HepG2 (cell line): ENCODE measurements at regions not wholly inside any gene's neighbourhood (a gene's known extent, or its start where the extent isn't known, plus 50 kb on each side); places are given as distances from the start of the nearest gene placed in this dataset.

Experiments used
- ATAC-seq: fragments of 200-7000 bp; cut with Tn5 transposase; 3 replicates; pipeline ENCODE4 v1.9.1; 2020; ENCODE audit warnings: mild to moderate bottlenecking, moderate library complexity
- BruUV-seq: library from RNA; stranded (reverse); fragments of 400-500 nt; replicated peaks from 2 replicates; lab custom pipeline; 2021; lab: Mats Ljungman, UMichigan
- CTCF ChIA-PET: fragments of 300-600 bp; formaldehyde crosslinking; extraction: SDS; loops from one replicate; lab custom pipeline; 2021; ENCODE audit warnings: low total read pairs, inconsistent platforms, low intra/inter-chr PET ratio; lab: Yijun Ruan, JAX
- POLR2A ChIA-PET: fragments of 350-600 bp; sonication (Branson Sonifier 250); formaldehyde crosslinking; loops from one replicate; lab custom pipeline; 2020; ENCODE audit warnings: antibody characterized with exemption, inconsistent platforms; lab: Yijun Ruan, JAX
- DNase-seq: peaks from one replicate; pipeline ENCODE4 v3.0.0-alpha.2; 2015; ENCODE audit warnings: low spot score
- FAIRE-seq: peaks from 3 replicates; lab custom pipeline; 2011; peaks lifted over from hg19 to GRCh38; lab: Jason Lieb, UNC
- H2AFZ ChIP-seq: one replicate; pipeline ENCODE4 v1.6.1; 2011; ENCODE audit warnings: low read length, inconsistent platforms
- H3K27ac ChIP-seq: fragments of 300-600 bp; 3 replicates; pipeline ENCODE4 v1.8.0; 2011; ENCODE audit warnings: mixed run types, mild to moderate bottlenecking, mixed read lengths, low read length, inconsistent platforms; ENCODE audit not compliant: insufficient read depth; ENCODE audit errors: extremely low read length
- H3K27me3 ChIP-seq, 2 experiments: fragments of 200-600 bp in 1 of 2; 2 replicates in 1 of 2; 3 replicates in 1 of 2; pipeline versions ENCODE4 v1.6.0 to v1.8.0; 2011; ENCODE audit warnings: low read length in 2 of 2, mild to moderate bottlenecking in 2 of 2, moderate library complexity in 2 of 2, inconsistent platforms in 1 of 2; ENCODE audit not compliant: insufficient read depth in 2 of 2, control insufficient read depth in 1 of 2
- H3K36me3 ChIP-seq, 2 experiments: fragments of 200-600 bp in 1 of 2; replicated peaks in 1 of 2; 2 replicates in 1 of 2; 3 replicates in 1 of 2; pipeline versions ENCODE4 v1.5.1 to v1.8.0; 2011; ENCODE audit warnings: low read length in 2 of 2, inconsistent platforms in 1 of 2; ENCODE audit not compliant: insufficient read depth in 2 of 2, control insufficient read depth in 1 of 2
- H3K4me1 ChIP-seq: 2 replicates; pipeline ENCODE4 v1.5.1; 2012; ENCODE audit warnings: low read length, inconsistent platforms; ENCODE audit not compliant: insufficient read depth
- H3K4me2 ChIP-seq: 2 replicates; pipeline ENCODE4 v1.6.0; 2011; ENCODE audit warnings: low read depth, low read length, inconsistent platforms
- H3K4me3 ChIP-seq, 3 experiments: fragments of 200-600 bp in 1 of 3; sonication (generic), shearing (Covaris generic) in 1 of 3; replicated peaks in 1 of 3; 2 replicates each; pipeline ENCODE4 v1.5.1; 2011 to 2016; ENCODE audit warnings: low read length in 3 of 3, inconsistent platforms in 2 of 3, low read depth in 2 of 3, mild to moderate bottlenecking in 2 of 3, control low read depth in 1 of 3, mixed read lengths in 1 of 3; ENCODE audit not compliant: insufficient read depth in 1 of 3
- H3K79me2 ChIP-seq: one replicate; pipeline ENCODE4 v1.6.1; 2011; ENCODE audit warnings: low read length, inconsistent platforms; ENCODE audit not compliant: insufficient read depth
- H3K9ac ChIP-seq: 2 replicates; pipeline ENCODE4 v1.6.0; 2011; ENCODE audit warnings: mild to moderate bottlenecking, low read depth, low read length, inconsistent platforms; ENCODE audit not compliant: insufficient read depth
- H3K9me3 ChIP-seq: 2 replicates; pipeline ENCODE4 v1.5.1; 2012; ENCODE audit warnings: mild to moderate bottlenecking, low read length
- H4K20me1 ChIP-seq: 2 replicates; pipeline ENCODE4 v1.6.0; 2011; ENCODE audit warnings: inconsistent platforms, mild to moderate bottlenecking, low read length, moderate library complexity; ENCODE audit not compliant: insufficient read depth
- ESRRA ChIP-seq: sonication (generic); formaldehyde crosslinking; IDR thresholded peaks from 2 replicates; pipeline ENCODE4 v1.5.1; 2020; ENCODE audit warnings: mild to moderate bottlenecking, low read depth, missing genetic modification reagents
- EZH2 ChIP-seq: conservative IDR thresholded peaks from 2 replicates; pipeline ENCODE4 v1.6.1; 2012; ENCODE audit warnings: mild to moderate bottlenecking, low read depth, low read length, moderate library complexity
- HMGA1 ChIP-seq: sonication (generic); formaldehyde crosslinking; conservative IDR thresholded peaks from 2 replicates; pipeline ENCODE4 v1.4.0; 2020; ENCODE audit warnings: missing genetic modification reagents
- HNRNPL ChIP-seq: fragments of 200-400 bp; formaldehyde crosslinking; IDR thresholded peaks from 2 replicates; pipeline ENCODE4 v1.6.1; 2017; ENCODE audit warnings: mild to moderate bottlenecking, low read depth, low read length
- HOXA5 ChIP-seq: sonication (generic); formaldehyde crosslinking; IDR thresholded peaks from 2 replicates; pipeline ENCODE4 v1.4.0; 2020; ENCODE audit warnings: missing genetic modification reagents
- MAFF ChIP-seq: IDR thresholded peaks from 2 replicates; pipeline ENCODE4 v1.6.1; 2011; ENCODE audit warnings: low read depth, low read length, improper control_type of control experiment
- NFE2L2 ChIP-seq: fragments of 150-350 bp; IDR thresholded peaks from 2 replicates; pipeline ENCODE4 v1.6.1; 2014; ENCODE audit warnings: low read length
- NKX3-1 ChIP-seq: sonication (generic); formaldehyde crosslinking; IDR thresholded peaks from 2 replicates; pipeline ENCODE4 v1.5.0; 2020; ENCODE audit warnings: missing genetic modification reagents
- NR2C2 ChIP-seq: sonication (generic); formaldehyde crosslinking; IDR thresholded peaks from 2 replicates; pipeline ENCODE4 v1.4.0; 2020; ENCODE audit warnings: missing genetic modification reagents, mild to moderate bottlenecking, moderate library complexity, borderline replicate concordance
- TARDBP ChIP-seq: sonication (generic); formaldehyde crosslinking; IDR thresholded peaks from 2 replicates; pipeline ENCODE4 v1.8.0; 2022; ENCODE audit warnings: mild to moderate bottlenecking, missing genetic modification reagents
- TEAD3 ChIP-seq: optimal IDR thresholded peaks from 2 replicates; pipeline ENCODE3; 2016; ENCODE audit warnings: borderline replicate concordance
- ZBTB4 ChIP-seq: sonication (generic); formaldehyde crosslinking; IDR thresholded peaks from 2 replicates; pipeline ENCODE4 v1.4.0; 2020; ENCODE audit warnings: missing genetic modification reagents, mild to moderate bottlenecking, borderline replicate concordance
- ZFAT ChIP-seq: sonication (generic); formaldehyde crosslinking; conservative IDR thresholded peaks from 2 replicates; pipeline ENCODE4 v1.8.1; 2023; ENCODE audit warnings: missing genetic modification reagents, inconsistent platforms
- ZFYVE20 ChIP-seq: sonication (generic); formaldehyde crosslinking; IDR thresholded peaks from 2 replicates; pipeline ENCODE4 v1.8.0; 2023; ENCODE audit warnings: low read depth, mild to moderate bottlenecking, moderate library complexity, missing genetic modification reagents, borderline replicate concordance
- ZNF260 ChIP-seq: sonication (generic); formaldehyde crosslinking; IDR thresholded peaks from 2 replicates; pipeline ENCODE4 v1.4.0; 2020; ENCODE audit warnings: missing genetic modification reagents, low read depth, mild to moderate bottlenecking, borderline replicate concordance
- ZNF460 ChIP-seq: sonication (generic); formaldehyde crosslinking; IDR thresholded peaks from 2 replicates; pipeline ENCODE4 v1.5.1; 2020; ENCODE audit warnings: missing genetic modification reagents, mild to moderate bottlenecking, borderline replicate concordance
- WGBS: methylation state at CpG from one replicate; pipeline ENCODE4 v1.1.6; 2017; ENCODE audit warnings: low lambda C conversion rate; 5-methylcytosine and 5-hydroxymethylcytosine counted together
- in situ Hi-C: cut with HindIII; loops from 2 replicates; pipeline ENCODE4 v1.10.0; 2017; ENCODE audit warnings: low pct_unique_long_range_greater_than_20kb; ENCODE audit not compliant: extremely low pct_ligation_motif_present
- intact Hi-C: fragments of 100-400 bp; cut with micrococcal nuclease; formaldehyde crosslinking; loops from one replicate; pipeline ENCODE4 v1.10.0; 2022; ENCODE audit not compliant: unreplicated experiment
- TF ChIP-seq, protein P1 (sequence below): sonication (generic); formaldehyde crosslinking; IDR thresholded peaks from 2 replicates; pipeline ENCODE4 v1.8.1; 2023; ENCODE audit warnings: mild to moderate bottlenecking, missing genetic modification reagents, borderline replicate concordance

GRCh38 chr3:194009892-194010533, 125.9 kb upstream of the HES1 start:
- Histone ChIP-seq H3K9ac (no peak overlapping the region), H3K4me3 (no peak overlapping the region), H4K20me1 (no peaks in the 10 kb centered on the region), H3K36me3 (no peaks in the 10 kb centered on the region), H3K4me2 (no peak overlapping the region), H3K27me3 (peaks cover 1 to 20% of the 10 kb centered on the region in 2 experiments; a peak in 2 of 5 replicates), H3K9me3 (no peaks in the 10 kb centered on the region), H2AFZ (no peak overlapping the region), H3K4me1 (peaks cover 7% of the 10 kb centered on the region), H3K27ac (no peak overlapping the region), H3K79me2 (no peaks in the 10 kb centered on the region)
- 8% methylated on average over 4 of the region's 4 CpGs for WGBS
- ChIA-PET POLR2A (no interaction called here), CTCF (no interaction called here)
- ATAC-seq (peak; percentile 72), FAIRE-seq (no peak), DNase-seq (no peak)
- TF ChIP-seq ZFYVE20 (CRISPR knock-in tag) (no peak), NFE2L2 (no peak), ESRRA (no peak), HOXA5 (no peak), ZNF460 (CRISPR knock-in tag) (no peak), EZH2 (no peak), ZFAT (CRISPR knock-in tag) (no peak), HMGA1 (CRISPR knock-in tag) (no peak), TEAD3 (CRISPR knock-in tag) (no peak), MAFF (no peak), HNRNPL (no peak), NKX3-1 (CRISPR knock-in tag) (no peak), TARDBP (no peak), NR2C2 (CRISPR knock-in tag) (no peak), ZNF260 (no peak), ZBTB4 (no peak)
- TF ChIP-seq, protein P1, sequence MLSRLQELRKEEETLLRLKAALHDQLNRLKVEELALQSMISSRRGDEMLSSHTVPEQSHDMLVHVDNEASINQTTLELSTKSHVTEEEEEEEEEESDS (CRISPR knock-in tag), result no peak
- no TSS peak for BruUV-seq
- in situ Hi-C loops (no loop called here), intact Hi-C loops (no loop called here)
